PC-3 (cell line): ENCODE measurements at regions not wholly inside any gene's neighbourhood (a gene's known extent, or its start where the extent isn't known, plus 50 kb on each side); places are given as distances from the start of the nearest gene placed in this dataset.

Experiments used
- CTCF ChIP-seq: fragments of 300-600 bp; sonication (generic); conservative IDR thresholded peaks from 2 replicates; pipeline ENCODE4 v1.5.1; 2017; ENCODE audit warnings: antibody characterized with exemption, low read depth, mild to moderate bottlenecking, low read length
- EZH2 ChIP-seq: fragments of 300-600 bp; sonication (generic); IDR thresholded peaks from one replicate; pipeline ENCODE4 v1.6.1; 2017; ENCODE audit warnings: antibody characterized with exemption, mild to moderate bottlenecking, low read length; ENCODE audit not compliant: unreplicated experiment
- EZH2phosphoT487 ChIP-seq: fragments of 300-600 bp; sonication (generic); IDR thresholded peaks from 2 replicates; pipeline ENCODE4 v1.6.1; 2018; ENCODE audit warnings: mild to moderate bottlenecking, antibody characterized with exemption, low read length, borderline replicate concordance

DNA sequence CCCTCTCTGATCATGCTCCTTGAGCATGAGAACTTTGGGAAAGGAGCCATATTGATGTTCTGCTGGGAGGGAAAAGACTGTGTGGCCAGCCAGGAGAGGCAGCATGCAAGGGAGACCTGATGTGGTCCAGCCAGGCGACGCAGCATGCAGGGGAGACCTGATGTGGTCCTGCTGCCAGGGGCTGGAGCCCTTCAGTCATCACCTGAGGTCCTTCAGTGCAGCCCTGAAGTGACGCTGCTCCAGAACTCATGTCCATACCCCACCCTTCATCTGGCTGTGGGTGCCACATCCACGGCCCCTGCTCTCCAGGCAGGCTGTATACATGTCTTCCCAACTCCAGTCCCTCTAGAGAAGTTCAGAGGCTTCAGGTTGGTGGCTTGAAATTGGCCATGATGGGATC is 134.4 kb downstream of the ERMARD start:
- TF ChIP-seq CTCF (no peak), EZH2 (no peak), EZH2phosphoT487 (no peak)
